Breast epithelium (tissue), 3 donors: ENCODE measurements at regions not wholly inside any gene's neighbourhood (a gene's known extent, or its start where the extent isn't known, plus 50 kb on each side); places are given as distances from the start of the nearest gene placed in this dataset.

Experiments used
- CTCF ChIP-seq, 3 donors: fragments of 450-650 bp; IDR thresholded peaks; one replicate each; pipeline ENCODE4 v1.5.1; 2016 to 2017; ENCODE audit warnings: antibody characterized with exemption in 3 of 3, mild to moderate bottlenecking in 3 of 3, moderate library complexity in 3 of 3
- POLR2A ChIP-seq: fragments of 450-650 bp; IDR thresholded peaks from one replicate; pipeline ENCODE4 v1.6.1; 2016; ENCODE audit warnings: antibody characterized with exemption, mild to moderate bottlenecking, moderate library complexity
- POLR2AphosphoS5 ChIP-seq, 3 donors: sonication (generic); formaldehyde crosslinking; IDR thresholded peaks; one replicate each; pipeline ENCODE4 v1.6.1; 2017; ENCODE audit warnings: antibody characterized with exemption in 3 of 3

- no peak for TF ChIP-seq CTCF (IDR thresholded peaks at IDR 0.05)
- TF ChIP-seq POLR2A: no peak
- TF ChIP-seq POLR2AphosphoS5 (IDR thresholded peaks at IDR 0.05): no peak
Measured at GRCh38 chr7:1380821-1381580, 78.3 kb downstream of the MICALL2 start.
